Prostate gland (tissue), 2 donors: ENCODE measurements at regions not wholly inside any gene's neighbourhood (a gene's known extent, or its start where the extent isn't known, plus 50 kb on each side); places are given as distances from the start of the nearest gene placed in this dataset.

Experiments
- DNase-seq: peaks from one replicate; pipeline ENCODE4 v3.0.0-alpha.2; 2019; ENCODE audit warnings: low spot score
- H3K27ac ChIP-seq, 2 donors: fragments of 200-600 bp; sonication (generic); 2 replicates each; pipeline ENCODE4 v1.5.1; 2017 to 2019
- H3K27me3 ChIP-seq: fragments of 200-600 bp; sonication (generic); replicated peaks from 2 replicates; pipeline ENCODE4 v1.5.1; 2019; ENCODE audit not compliant: insufficient read depth
- H3K36me3 ChIP-seq, 2 donors: fragments of 200-600 bp; sonication (generic); 1 replicate in 1 of 2; 2 replicates in 1 of 2; pipeline versions ENCODE4 v1.5.1 to v1.8.1; 2017 to 2019
- H3K4me1 ChIP-seq: fragments of 200-600 bp; sonication (generic); replicated peaks from 2 replicates; pipeline ENCODE4 v1.5.1; 2019
- H3K4me3 ChIP-seq, 2 donors: fragments of 200-600 bp; sonication (generic); 2 replicates each; pipeline ENCODE4 v1.5.1; 2017 to 2019
- H3K9me3 ChIP-seq: fragments of 200-600 bp; sonication (generic); 2 replicates; pipeline ENCODE4 v1.5.1; 2017
- POLR2A ChIP-seq: fragments of 450-650 bp; IDR thresholded peaks from one replicate; pipeline ENCODE4 v1.6.1; 2016; ENCODE audit warnings: antibody characterized with exemption, mild to moderate bottlenecking
- POLR2AphosphoS5 ChIP-seq: sonication (generic); formaldehyde crosslinking; IDR thresholded peaks from one replicate; pipeline ENCODE4 v1.6.1; 2017; ENCODE audit warnings: antibody characterized with exemption
- WGBS: methylation state at CpG from one replicate; pipeline ENCODE4 v1.1.5; 2018; 5-methylcytosine and 5-hydroxymethylcytosine counted together
- intact Hi-C: fragments of 100-400 bp; cut with DNase I; formaldehyde crosslinking; loops from one replicate; pipeline ENCODE4 v1.14.2; 2022
- TF ChIP-seq, protein P1 (sequence below), 4 experiments: fragments of 200-600 bp in 2 of 4; fragments of 450-650 bp in 2 of 4; sonication (generic) in 2 of 4; IDR thresholded peaks; 1 replicate in 3 of 4; 2 replicates in 1 of 4; pipeline ENCODE4 v1.5.1; 2016 to 2019; ENCODE audit warnings: antibody characterized with exemption in 4 of 4, mild to moderate bottlenecking in 2 of 4, moderate library complexity in 2 of 4

DNA sequence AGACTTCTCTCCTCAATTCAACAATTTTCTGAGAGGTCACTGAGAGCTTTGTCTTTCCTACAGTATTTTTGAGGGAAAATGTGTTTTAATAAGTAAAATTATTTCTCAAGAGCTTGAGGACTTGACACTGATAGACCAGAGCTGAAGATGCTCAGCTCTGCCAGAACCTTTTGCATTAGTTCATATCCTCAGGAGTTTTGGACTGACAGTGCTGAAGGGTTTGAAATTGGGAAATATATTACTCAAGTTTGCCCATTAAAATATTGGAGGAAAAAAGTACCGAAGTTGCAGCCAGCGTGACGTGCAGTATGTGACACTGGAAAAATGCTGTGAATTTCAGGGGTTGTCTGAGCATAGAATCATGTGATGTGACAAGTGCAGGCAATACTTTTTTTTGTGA, 346.6 kb upstream of the DPYD start:
- DNase-seq: no peak
- intact Hi-C loops: no loop called here
- Histone ChIP-seq H3K4me3 (no peak overlapping the region), H3K4me1 (no peaks in the 10 kb centered on the region), H3K36me3 (no peaks in the 10 kb centered on the region), H3K27me3 (no peaks in the 10 kb centered on the region), H3K9me3 (no peaks in the 10 kb centered on the region), H3K27ac (no peak overlapping the region)
- no peak for TF ChIP-seq POLR2AphosphoS5
- no peak for TF ChIP-seq POLR2A
- TF ChIP-seq, protein P1, sequence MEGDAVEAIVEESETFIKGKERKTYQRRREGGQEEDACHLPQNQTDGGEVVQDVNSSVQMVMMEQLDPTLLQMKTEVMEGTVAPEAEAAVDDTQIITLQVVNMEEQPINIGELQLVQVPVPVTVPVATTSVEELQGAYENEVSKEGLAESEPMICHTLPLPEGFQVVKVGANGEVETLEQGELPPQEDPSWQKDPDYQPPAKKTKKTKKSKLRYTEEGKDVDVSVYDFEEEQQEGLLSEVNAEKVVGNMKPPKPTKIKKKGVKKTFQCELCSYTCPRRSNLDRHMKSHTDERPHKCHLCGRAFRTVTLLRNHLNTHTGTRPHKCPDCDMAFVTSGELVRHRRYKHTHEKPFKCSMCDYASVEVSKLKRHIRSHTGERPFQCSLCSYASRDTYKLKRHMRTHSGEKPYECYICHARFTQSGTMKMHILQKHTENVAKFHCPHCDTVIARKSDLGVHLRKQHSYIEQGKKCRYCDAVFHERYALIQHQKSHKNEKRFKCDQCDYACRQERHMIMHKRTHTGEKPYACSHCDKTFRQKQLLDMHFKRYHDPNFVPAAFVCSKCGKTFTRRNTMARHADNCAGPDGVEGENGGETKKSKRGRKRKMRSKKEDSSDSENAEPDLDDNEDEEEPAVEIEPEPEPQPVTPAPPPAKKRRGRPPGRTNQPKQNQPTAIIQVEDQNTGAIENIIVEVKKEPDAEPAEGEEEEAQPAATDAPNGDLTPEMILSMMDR (IDR thresholded peaks at IDR 0.05): no peak
- WGBS: 94% methylated on average over 3 of the region's 3 CpGs

DNA sequence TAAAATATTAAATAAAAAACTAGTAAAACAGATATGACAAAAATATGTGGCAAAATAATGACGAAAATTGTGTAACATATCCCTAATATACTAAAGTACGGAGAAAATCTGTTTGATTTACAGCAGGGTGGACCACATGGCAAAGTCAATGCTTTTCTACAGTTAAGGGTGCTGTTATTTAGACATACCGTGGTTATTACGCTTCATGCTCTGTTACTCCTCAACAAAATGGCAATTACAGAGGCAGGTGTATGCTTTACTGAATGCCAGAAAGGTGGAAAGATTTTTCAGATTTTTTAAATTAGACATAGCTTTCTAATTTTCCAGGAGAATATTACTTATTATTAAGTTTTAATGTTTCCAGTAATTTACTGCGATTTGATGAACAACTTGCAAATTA, 343.9 kb upstream of the DPYD start:
- WGBS: 95% methylated on average over 5 of the region's 5 CpGs
- Histone ChIP-seq H3K4me3 (no peak overlapping the region), H3K36me3 (no peaks in the 10 kb centered on the region), H3K4me1 (no peaks in the 10 kb centered on the region), H3K27me3 (no peaks in the 10 kb centered on the region), H3K27ac (no peak overlapping the region), H3K9me3 (no peaks in the 10 kb centered on the region)
- TF ChIP-seq POLR2A: no peak
- no peak for DNase-seq
- intact Hi-C loops: no loop called here

DNA sequence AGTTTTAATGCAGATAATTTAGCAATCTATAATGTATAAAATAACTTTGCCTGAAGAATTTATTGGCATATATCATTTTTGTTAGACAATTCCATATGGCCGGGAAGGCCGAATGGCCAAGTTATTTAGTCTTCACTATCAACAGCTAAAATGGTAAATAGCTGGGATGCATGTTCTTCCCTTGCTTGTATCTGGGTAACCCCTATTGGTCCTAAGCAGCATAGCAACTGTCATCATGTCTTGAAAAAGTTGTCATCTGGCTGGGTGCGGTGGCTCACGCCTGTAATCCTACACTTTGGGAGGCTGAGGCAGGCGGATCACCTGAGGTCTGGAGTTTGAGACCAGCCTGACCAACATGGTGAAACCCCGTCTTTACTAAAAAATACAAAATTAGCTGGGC, 340.0 kb upstream of the DPYD start:
- intact Hi-C loops: no loop called here
- no peak for TF ChIP-seq POLR2AphosphoS5
- TF ChIP-seq, protein P1 (IDR thresholded peaks at IDR 0.05): no peak
- TF ChIP-seq POLR2A: no peak
- Histone ChIP-seq H3K4me3 (no peak overlapping the region), H3K27me3 (no peaks in the 10 kb centered on the region), H3K9me3 (no peaks in the 10 kb centered on the region), H3K27ac (no peak overlapping the region), H3K36me3 (no peaks in the 10 kb centered on the region), H3K4me1 (no peaks in the 10 kb centered on the region)
- DNase-seq: no peak
- 90% methylated on average over 6 of the region's 6 CpGs for WGBS

DNA sequence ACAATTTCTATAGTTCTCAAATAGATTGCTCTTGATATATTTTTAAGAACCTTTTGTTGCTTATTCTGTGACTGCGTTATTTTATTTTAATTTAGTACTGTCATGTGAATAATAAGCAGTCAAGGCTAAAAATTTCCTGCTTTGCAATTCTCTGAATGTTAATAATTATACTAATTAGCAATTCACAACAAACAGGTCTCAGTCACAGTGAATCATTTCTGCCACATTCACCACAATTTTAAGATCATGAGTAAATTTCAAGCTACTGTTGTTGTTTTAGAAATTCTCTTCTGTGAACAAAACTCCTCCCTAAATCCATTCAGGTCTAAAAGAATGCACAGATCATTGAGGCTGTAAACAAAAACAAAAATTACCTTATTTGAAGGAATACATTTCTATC, 339.6 kb upstream of the DPYD start:
- TF ChIP-seq POLR2AphosphoS5: no peak
- TF ChIP-seq, protein P1 (IDR thresholded peaks at IDR 0.05): no peak
- no peak for TF ChIP-seq POLR2A
- H3K4me3 ChIP-seq: no peak overlapping the region
- intact Hi-C loops: no loop called here
- DNase-seq: no peak
- no peak overlapping the region for H3K27ac ChIP-seq
- H3K9me3 ChIP-seq: no peaks in the 10 kb centered on the region
- H3K27me3 ChIP-seq: no peaks in the 10 kb centered on the region
- WGBS: 93% methylated on average over 1 of the region's 1 CpG
- H3K36me3 ChIP-seq: no peaks in the 10 kb centered on the region
- H3K4me1 ChIP-seq: no peaks in the 10 kb centered on the region

DNA sequence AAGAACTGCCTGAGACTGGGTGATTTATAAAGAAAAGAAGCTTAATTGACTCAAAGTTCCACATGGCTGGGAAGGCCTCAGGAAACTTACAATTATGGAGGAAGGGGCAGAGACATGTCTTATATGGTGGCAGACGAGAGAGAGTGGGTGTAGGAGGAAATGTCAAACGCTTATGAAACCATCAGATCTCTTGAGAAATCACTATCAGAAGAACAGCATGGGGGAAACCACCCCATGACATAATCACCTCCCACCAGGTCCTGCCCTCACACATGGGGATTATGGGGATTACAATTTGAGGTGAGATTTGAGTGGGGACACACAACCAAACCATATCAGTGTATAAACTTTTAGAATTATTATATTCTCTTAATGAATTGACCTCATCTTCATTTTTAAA, 335.9 kb upstream of the DPYD start:
- Histone ChIP-seq H3K27me3 (no peaks in the 10 kb centered on the region), H3K4me3 (no peak overlapping the region), H3K27ac (no peak overlapping the region), H3K4me1 (no peaks in the 10 kb centered on the region), H3K36me3 (no peaks in the 10 kb centered on the region), H3K9me3 (no peaks in the 10 kb centered on the region)
- no peak for DNase-seq
- TF ChIP-seq, protein P1 (IDR thresholded peaks at IDR 0.05): no peak
- TF ChIP-seq POLR2AphosphoS5 (no peak), POLR2A (no peak)
- 69% methylated on average over 2 of the region's 2 CpGs for WGBS
- intact Hi-C loops: no loop called here
